GM13976 (cell line): ENCODE measurements at regions not wholly inside any gene's neighbourhood (a gene's known extent, or its start where the extent isn't known, plus 50 kb on each side); places are given as distances from the start of the nearest gene placed in this dataset.

Experiments used
- DNase-seq: peaks from one replicate; pipeline ENCODE4 v3.0.0; 2012; ENCODE audit warnings: low spot score
- in situ Hi-C: fragments of 300-500 bp; cut with MboI; formaldehyde crosslinking; loops from one replicate; pipeline ENCODE4 v1.12.0; 2022; ENCODE audit warnings: low sequenced_read_pairs, mixed read lengths, inconsistent platforms; ENCODE audit not compliant: unreplicated experiment
- TF ChIP-seq, protein P1 (sequence below): IDR thresholded peaks from 2 replicates; pipeline ENCODE4 v1.5.1; 2012; ENCODE audit warnings: borderline replicate concordance, mild to moderate bottlenecking; ENCODE audit not compliant: insufficient read depth; ENCODE audit errors: extremely low read depth, missing control alignments, control extremely low read depth

DNA sequence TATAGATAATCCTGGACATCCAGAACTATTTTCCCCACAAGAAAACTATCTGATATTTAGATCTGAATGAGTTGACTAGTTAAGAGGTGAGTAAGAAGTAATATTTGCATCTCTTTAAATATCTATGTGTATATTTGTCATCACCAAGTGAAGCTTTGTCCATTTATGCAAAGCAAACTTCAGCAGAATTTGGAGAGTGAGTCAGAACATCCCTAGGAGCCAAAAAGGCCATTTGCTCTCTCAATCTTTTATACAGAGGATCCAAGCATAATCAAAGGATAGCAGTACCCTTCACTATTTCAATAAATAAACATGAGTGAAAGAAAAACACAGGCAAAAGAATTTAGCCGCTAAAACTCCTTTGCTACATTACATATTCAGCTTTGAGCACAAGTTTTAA is 454.4 kb downstream of the NR2F1-AS1 start:
- in situ Hi-C loops, result no loop called here
- TF ChIP-seq, protein P1, sequence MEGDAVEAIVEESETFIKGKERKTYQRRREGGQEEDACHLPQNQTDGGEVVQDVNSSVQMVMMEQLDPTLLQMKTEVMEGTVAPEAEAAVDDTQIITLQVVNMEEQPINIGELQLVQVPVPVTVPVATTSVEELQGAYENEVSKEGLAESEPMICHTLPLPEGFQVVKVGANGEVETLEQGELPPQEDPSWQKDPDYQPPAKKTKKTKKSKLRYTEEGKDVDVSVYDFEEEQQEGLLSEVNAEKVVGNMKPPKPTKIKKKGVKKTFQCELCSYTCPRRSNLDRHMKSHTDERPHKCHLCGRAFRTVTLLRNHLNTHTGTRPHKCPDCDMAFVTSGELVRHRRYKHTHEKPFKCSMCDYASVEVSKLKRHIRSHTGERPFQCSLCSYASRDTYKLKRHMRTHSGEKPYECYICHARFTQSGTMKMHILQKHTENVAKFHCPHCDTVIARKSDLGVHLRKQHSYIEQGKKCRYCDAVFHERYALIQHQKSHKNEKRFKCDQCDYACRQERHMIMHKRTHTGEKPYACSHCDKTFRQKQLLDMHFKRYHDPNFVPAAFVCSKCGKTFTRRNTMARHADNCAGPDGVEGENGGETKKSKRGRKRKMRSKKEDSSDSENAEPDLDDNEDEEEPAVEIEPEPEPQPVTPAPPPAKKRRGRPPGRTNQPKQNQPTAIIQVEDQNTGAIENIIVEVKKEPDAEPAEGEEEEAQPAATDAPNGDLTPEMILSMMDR, result no peak
- DNase-seq, result no peak

DNA sequence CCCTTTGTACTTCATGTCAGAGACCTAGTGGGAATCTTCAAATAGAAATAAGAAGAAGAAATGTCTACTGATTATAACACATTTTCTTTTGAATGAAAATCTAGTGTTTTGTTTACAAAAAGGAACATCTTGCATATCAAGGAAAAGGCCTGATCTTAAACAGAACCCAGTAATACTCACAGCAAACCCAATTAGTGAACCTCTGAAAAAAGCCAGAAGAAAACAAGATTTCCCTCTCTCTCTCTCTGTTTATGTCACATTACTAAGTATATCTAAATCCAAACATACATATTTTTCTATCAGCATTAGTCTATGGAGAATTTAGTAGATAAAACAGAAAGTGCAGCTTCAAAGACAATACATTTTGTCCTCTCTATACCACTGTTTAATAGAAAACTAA is 457.9 kb downstream of the NR2F1-AS1 start:
- no peak for DNase-seq
- TF ChIP-seq, protein P1, result no peak
- in situ Hi-C loops, result no loop called here

DNA sequence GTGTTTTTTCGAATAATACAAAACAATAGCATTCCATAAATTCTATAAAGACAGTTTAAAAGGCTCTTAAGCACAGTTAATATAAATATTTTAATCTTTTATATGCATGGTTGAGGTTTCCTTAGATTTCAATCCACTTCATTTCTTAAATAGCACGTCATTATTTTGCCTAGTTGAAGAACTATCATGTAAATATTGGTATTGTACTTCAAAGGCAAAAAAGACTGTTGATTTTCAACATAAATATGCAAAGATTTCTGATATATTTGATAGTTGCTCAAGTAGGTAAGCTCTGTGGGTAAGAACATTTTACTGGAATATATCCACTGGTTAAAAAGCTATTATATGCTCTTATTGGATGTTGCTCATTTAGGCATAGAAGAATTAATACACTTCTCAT is 458.6 kb downstream of the NR2F1-AS1 start:
- TF ChIP-seq, protein P1, result no peak
- in situ Hi-C loops, result no loop called here
- DNase-seq, result no peak

DNA sequence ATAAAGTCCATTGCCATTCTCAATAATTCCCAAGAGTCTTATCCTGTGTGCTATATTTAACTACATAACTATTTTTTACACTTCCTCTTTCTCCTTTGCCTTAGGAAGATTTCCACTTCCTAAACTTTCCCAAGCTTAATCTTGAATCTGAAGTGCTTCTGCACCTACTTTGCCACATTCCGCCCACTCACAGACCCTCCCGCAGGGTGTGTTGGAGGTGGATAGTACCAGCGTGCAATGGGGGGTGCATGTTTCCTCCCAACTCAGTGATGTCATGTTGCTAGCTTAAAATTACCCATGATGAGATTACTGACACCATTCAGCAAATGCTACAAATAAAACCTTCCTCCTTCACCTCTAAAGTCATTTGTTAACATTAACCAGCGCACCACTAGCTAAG is 460.2 kb downstream of the NR2F1-AS1 start:
- in situ Hi-C loops, result no loop called here
- TF ChIP-seq, protein P1, result no peak

DNA sequence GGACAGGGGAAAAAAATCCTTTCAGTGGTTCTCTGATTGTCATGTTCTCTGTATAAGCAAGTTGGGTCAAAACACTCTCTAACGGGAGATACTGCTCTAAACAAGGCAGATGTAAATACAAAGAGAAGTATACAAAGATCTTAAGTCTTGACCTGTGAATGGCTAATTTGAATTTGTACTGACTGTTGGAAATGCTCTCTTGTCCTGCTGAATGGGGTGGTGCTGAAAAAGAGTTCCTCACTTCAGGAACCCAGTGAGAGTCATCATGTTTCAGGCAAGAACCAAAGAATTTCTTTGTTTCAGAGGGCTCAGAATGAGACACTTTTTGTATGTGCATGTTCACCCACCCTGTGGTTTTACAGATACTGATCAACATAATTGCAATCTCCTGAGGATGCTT is 461.0 kb downstream of the NR2F1-AS1 start:
- no peak for DNase-seq
- TF ChIP-seq, protein P1, result no peak

More for the DNA sequence above, 460.2 kb downstream of the NR2F1-AS1 start:
- no peak for DNase-seq

DNA sequence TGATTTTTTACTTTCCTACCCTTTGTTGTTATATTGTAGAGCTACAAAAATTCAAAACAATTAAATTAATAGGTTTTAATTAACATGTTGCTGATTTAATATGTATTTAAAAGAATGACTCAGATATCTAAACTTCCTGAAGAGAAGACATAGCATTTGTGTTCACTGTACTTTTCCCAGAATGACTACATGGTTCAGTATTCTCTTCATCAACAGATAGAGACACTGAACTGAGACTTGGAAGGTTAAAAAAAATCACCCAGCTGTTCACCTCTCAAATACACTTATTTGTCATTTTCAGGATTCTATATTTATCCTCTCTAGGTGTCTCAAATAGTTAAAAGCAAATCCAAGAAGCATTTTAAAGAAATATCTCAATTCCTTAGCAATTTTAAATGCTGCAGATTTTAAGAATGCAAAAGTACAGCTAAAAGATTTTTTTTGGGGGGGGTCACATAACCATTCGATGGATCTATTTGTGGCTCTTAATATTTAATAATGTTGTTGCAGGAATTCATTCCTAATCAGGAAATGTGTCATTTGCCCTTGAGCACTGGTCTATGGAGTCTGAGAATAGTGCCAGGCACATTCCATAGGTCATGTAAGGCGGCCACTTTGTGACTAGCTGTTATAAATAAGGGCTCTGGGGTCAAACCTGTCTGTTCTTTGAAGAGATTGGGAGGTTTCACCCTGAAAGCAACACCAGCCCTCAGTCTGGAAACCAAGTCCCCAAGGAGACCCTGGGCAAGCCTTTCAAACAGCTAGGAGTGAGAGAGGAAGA is 463.1 kb downstream of the NR2F1-AS1 start:
- in situ Hi-C loops, result no loop called here

More for the DNA sequence above, 461.0 kb downstream of the NR2F1-AS1 start:
- in situ Hi-C loops, result no loop called here

More for the DNA sequence above, 463.1 kb downstream of the NR2F1-AS1 start:
- no peak for DNase-seq
- TF ChIP-seq, protein P1, result no peak
